WI38 (cell line): ENCODE measurements at regions not wholly inside any gene's neighbourhood (a gene's known extent, or its start where the extent isn't known, plus 50 kb on each side); places are given as distances from the start of the nearest gene placed in this dataset.

Experiments used
- H3K4me3 ChIP-seq: 2 replicates; pipeline ENCODE4 v1.5.1; 2011; ENCODE audit warnings: low read depth, mild to moderate bottlenecking, control low read depth, low read length
- TF ChIP-seq, protein P1 (sequence below): IDR thresholded peaks from 2 replicates; pipeline ENCODE4 v1.5.1; 2012; ENCODE audit warnings: low read depth, mild to moderate bottlenecking, control low read depth, low read length

- H3K4me3 ChIP-seq = no peak overlapping the region
- TF ChIP-seq, protein P1, sequence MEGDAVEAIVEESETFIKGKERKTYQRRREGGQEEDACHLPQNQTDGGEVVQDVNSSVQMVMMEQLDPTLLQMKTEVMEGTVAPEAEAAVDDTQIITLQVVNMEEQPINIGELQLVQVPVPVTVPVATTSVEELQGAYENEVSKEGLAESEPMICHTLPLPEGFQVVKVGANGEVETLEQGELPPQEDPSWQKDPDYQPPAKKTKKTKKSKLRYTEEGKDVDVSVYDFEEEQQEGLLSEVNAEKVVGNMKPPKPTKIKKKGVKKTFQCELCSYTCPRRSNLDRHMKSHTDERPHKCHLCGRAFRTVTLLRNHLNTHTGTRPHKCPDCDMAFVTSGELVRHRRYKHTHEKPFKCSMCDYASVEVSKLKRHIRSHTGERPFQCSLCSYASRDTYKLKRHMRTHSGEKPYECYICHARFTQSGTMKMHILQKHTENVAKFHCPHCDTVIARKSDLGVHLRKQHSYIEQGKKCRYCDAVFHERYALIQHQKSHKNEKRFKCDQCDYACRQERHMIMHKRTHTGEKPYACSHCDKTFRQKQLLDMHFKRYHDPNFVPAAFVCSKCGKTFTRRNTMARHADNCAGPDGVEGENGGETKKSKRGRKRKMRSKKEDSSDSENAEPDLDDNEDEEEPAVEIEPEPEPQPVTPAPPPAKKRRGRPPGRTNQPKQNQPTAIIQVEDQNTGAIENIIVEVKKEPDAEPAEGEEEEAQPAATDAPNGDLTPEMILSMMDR = no peak
These were observed 56.4 kb upstream of the FSHB start for GRCh38 chr11:30174265-30175020.
